Mesothelial cell of epicardium (in vitro differentiated cells): ENCODE measurements at regions not wholly inside any gene's neighbourhood (a gene's known extent, or its start where the extent isn't known, plus 50 kb on each side); places are given as distances from the start of the nearest gene placed in this dataset.

Source experiments
- DNase-seq, 2 experiments: peaks; one replicate each; pipeline ENCODE4 v3.0.0; 2021; ENCODE audit warnings: low spot score in 2 of 2; ENCODE audit not compliant: unreplicated experiment in 2 of 2
- H3K27ac Mint-ChIP-seq: 2 replicates; pipeline ENCODE4 v1.8.0; 2021; ENCODE audit warnings: mixed read lengths
- H3K27me3 Mint-ChIP-seq: 2 replicates; pipeline ENCODE4 v1.8.0; 2021; ENCODE audit warnings: low read depth, mixed read lengths
- H3K36me3 Mint-ChIP-seq: 2 replicates; pipeline ENCODE4 v1.8.0; 2021; ENCODE audit warnings: mixed read lengths
- H3K4me1 Mint-ChIP-seq: 2 replicates; pipeline ENCODE4 v1.8.0; 2021; ENCODE audit warnings: mixed read lengths
- H3K4me3 Mint-ChIP-seq: 2 replicates; pipeline ENCODE4 v1.8.0; 2021; ENCODE audit warnings: mild to moderate bottlenecking, moderate library complexity, mixed read lengths
- H3K9me3 Mint-ChIP-seq: 2 replicates; pipeline ENCODE4 v1.8.0; 2021; ENCODE audit warnings: mixed read lengths
- CTCF ChIP-seq: fragments of 200-600 bp; sonication (generic); IDR thresholded peaks from one replicate; pipeline ENCODE4 v1.5.0; 2021; ENCODE audit warnings: antibody characterized with exemption; ENCODE audit not compliant: unreplicated experiment

- H3K4me3 Mint-ChIP-seq = no peak overlapping the region
- H3K4me1 Mint-ChIP-seq = peaks cover 12% of the 10 kb centered on the region
- H3K9me3 Mint-ChIP-seq = no peaks in the 10 kb centered on the region
- no peak overlapping the region for H3K27ac Mint-ChIP-seq
- TF ChIP-seq CTCF = no peak
- DNase-seq = no peak
- H3K36me3 Mint-ChIP-seq = no peaks in the 10 kb centered on the region
- H3K27me3 Mint-ChIP-seq = peaks cover 21% of the 10 kb centered on the region
Measured at GRCh38 chr2:234789556-234790325, 162.1 kb upstream of the SH3BP4 start.

- Mint-ChIP-seq H3K4me3 (no peak overlapping the region), H3K4me1 (peaks cover 12% of the 10 kb centered on the region), H3K27me3 (peaks cover 21% of the 10 kb centered on the region), H3K27ac (no peak overlapping the region), H3K9me3 (peaks cover 7% of the 10 kb centered on the region), H3K36me3 (peaks cover 3% of the 10 kb centered on the region)
- no peak for TF ChIP-seq CTCF
- DNase-seq = no peak
Measured at GRCh38 chr2:234788841-234789240, 163.0 kb upstream of the SH3BP4 start.

- peaks cover 21% of the 10 kb centered on the region for H3K27me3 Mint-ChIP-seq
- peaks cover 6% of the 10 kb centered on the region for H3K36me3 Mint-ChIP-seq
Measured at GRCh38 chr2:234788381-234788780, 163.4 kb upstream of the SH3BP4 start.

GRCh38 chr2:234787114-234787513 lies 164.7 kb upstream of the SH3BP4 start:
- Mint-ChIP-seq H3K36me3 (peaks cover 10% of the 10 kb centered on the region), H3K27me3 (peaks cover 21% of the 10 kb centered on the region), H3K27ac (no peak overlapping the region), H3K9me3 (peaks cover 24% of the 10 kb centered on the region), H3K4me1 (peaks cover 12% of the 10 kb centered on the region), H3K4me3 (no peak overlapping the region)
- TF ChIP-seq CTCF = no peak
- DNase-seq = no peak

More at GRCh38 chr2:234788381-234788780, 163.4 kb upstream of the SH3BP4 start:
- Mint-ChIP-seq H3K27ac (no peak overlapping the region), H3K4me1 (peaks cover 12% of the 10 kb centered on the region), H3K9me3 (peaks cover 11% of the 10 kb centered on the region), H3K4me3 (no peak overlapping the region)
- no peak for DNase-seq
- TF ChIP-seq CTCF = no peak

- peaks cover 22% of the 10 kb centered on the region for H3K27me3 Mint-ChIP-seq
- DNase-seq = no peak
- no peak for TF ChIP-seq CTCF
- no peak overlapping the region for H3K4me3 Mint-ChIP-seq
- H3K9me3 Mint-ChIP-seq = peaks cover 6% of the 10 kb centered on the region
- H3K4me1 Mint-ChIP-seq = peaks cover 31% of the 10 kb centered on the region
- H3K36me3 Mint-ChIP-seq = no peaks in the 10 kb centered on the region
- no peak overlapping the region for H3K27ac Mint-ChIP-seq
Measured at GRCh38 chr2:234773764-234774409, 177.9 kb upstream of the SH3BP4 start.
